ENCODE measurements at regions not wholly inside any gene's neighbourhood (a gene's known extent, or its start where the extent isn't known, plus 50 kb on each side); places are given as distances from the start of the nearest gene placed in this dataset.

- TF ChIP-seq CTCF (IDR thresholded peaks at IDR 0.05) (no peak), POLR2AphosphoS5 (IDR thresholded peaks at IDR 0.05) (no peak), POLR2A (IDR thresholded peaks at IDR 0.05) (no peak)
Measured at GRCh38 chr17:34511931-34512330, 67.5 kb upstream of the TMEM132E start.
